Erythroblast (primary cell): ENCODE measurements at regions not wholly inside any gene's neighbourhood (a gene's known extent, or its start where the extent isn't known, plus 50 kb on each side); places are given as distances from the start of the nearest gene placed in this dataset.

Experiments
- DNase-seq, 2 experiments: peaks; one replicate each; lab custom pipeline; 2025; lab: John Stamatoyannopoulos, UW
- GATA1 ChIP-seq: IDR thresholded peaks from 2 replicates; pipeline ENCODE4 v1.6.1; 2011; ENCODE audit warnings: low read depth, mild to moderate bottlenecking, control low read depth, low read length, moderate library complexity
- POLR2A ChIP-seq: IDR thresholded peaks from 2 replicates; pipeline ENCODE4 v1.6.1; 2011; ENCODE audit warnings: mild to moderate bottlenecking, low read length

GRCh38 chr7:13057462-13058200 lies 370.2 kb downstream of the ARL4A start:
- DNase-seq, result no peak
- TF ChIP-seq GATA1 (no peak), POLR2A (no peak)

GRCh38 chr7:13060173-13060572 lies 372.7 kb downstream of the ARL4A start:
- no peak for DNase-seq
- TF ChIP-seq GATA1 (no peak), POLR2A (no peak)

DNA sequence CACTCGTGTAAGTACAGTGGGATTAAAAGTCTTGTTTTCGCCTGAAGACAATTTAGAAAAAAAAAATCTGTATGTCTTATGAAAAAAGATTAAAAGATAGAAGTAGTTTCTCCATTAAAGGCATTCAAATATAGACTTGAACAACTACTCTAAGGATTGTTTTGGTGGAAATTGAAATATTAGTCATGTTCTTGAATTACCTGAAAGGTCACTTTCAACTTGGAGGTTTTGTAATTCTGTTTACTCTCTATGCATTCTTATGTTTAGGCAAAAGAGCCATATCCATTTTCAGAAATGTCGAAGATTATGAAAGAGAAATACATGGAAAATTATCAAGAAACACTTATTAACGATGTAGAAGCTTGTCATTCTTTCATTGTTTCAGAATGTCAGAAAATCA lies 373.7 kb downstream of the ARL4A start:
- TF ChIP-seq GATA1 (no peak), POLR2A (no peak)
- DNase-seq, result no peak

- DNase-seq, result no peak
- TF ChIP-seq POLR2A, result no peak
- TF ChIP-seq GATA1, result no peak
Measured at GRCh38 chr7:13062631-13063030, 375.2 kb downstream of the ARL4A start.

DNA sequence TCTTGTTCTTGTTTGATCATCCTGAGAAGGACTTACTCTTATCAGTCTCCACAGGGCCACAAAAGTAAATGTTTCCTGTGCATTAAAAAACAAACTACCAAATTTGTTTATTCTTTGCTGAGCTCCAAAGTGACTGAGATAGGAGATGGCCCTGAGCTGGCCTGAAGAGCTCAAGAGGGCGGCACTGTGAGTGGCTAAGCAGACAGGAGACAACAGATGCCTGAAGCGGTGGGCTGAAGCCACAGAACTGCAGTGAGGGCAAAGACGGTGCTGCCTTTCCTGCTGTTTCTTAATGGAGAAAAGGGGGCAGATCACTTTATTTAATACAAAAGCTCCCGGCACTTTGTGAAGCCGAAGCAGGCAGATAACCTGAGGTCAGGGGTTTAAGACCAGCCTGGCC lies 379.6 kb downstream of the ARL4A start:
- DNase-seq, result no peak
- TF ChIP-seq GATA1, result no peak
- TF ChIP-seq POLR2A, result no peak

DNA sequence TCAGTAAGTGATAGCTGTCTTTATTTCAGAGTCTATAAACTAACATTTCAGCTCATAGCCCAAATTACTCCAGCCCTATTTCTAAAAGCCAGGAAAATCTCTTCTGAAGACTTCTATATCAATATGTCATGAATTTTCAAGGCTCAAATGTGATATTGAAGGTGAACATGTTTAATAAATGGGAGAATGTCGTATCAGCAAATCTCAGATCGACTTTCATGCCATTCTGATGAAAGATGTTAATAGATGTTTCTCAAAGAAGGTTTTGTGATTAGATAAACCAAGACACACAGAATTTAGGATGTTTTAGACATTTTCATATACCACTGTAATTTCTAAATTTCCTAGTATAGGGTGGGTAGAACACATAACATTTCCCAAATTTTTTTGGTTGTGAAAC lies 380.6 kb downstream of the ARL4A start:
- no peak for DNase-seq
- TF ChIP-seq GATA1, result no peak
- no peak for TF ChIP-seq POLR2A

- no peak for TF ChIP-seq POLR2A
- TF ChIP-seq GATA1, result no peak
- no peak for DNase-seq
Measured at GRCh38 chr7:13069841-13070240, 382.4 kb downstream of the ARL4A start.

DNA sequence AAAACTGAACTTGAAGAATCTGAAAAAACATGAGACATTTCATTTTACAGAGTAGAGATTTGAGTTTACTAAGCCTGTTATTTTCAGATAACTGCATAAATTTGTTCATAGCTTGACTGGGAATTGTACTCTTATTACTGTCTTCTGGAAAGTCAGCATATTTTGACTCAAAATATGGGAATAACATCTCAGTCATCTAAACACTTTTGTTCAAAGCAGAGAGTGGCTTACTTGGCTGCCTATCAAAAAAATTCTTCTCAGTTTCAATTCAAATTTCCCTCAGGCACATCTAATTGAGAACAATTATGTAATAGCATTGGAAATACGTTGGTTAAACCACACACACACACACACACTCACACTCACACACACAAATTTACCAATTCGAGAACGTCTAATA lies 384.6 kb downstream of the ARL4A start:
- TF ChIP-seq POLR2A, result no peak
- TF ChIP-seq GATA1, result no peak
- no peak for DNase-seq

- no peak for DNase-seq
- TF ChIP-seq POLR2A, result no peak
Measured at GRCh38 chr7:13077466-13077865, 390.0 kb downstream of the ARL4A start.

GRCh38 chr7:13078105-13078504 lies 390.7 kb downstream of the ARL4A start:
- no peak for DNase-seq
- no peak for TF ChIP-seq GATA1
- no peak for TF ChIP-seq POLR2A

- no peak for DNase-seq
- TF ChIP-seq GATA1 (no peak), POLR2A (no peak)
Measured at GRCh38 chr7:13090959-13091358, 403.5 kb downstream of the ARL4A start.

- DNase-seq, result peak in 1 of 2 experiments; percentile 5
- no peak for TF ChIP-seq POLR2A
- TF ChIP-seq GATA1, result no peak
Measured at GRCh38 chr7:13091974-13092707, 404.7 kb downstream of the ARL4A start.

- no peak for DNase-seq
- TF ChIP-seq GATA1 (no peak), POLR2A (no peak)
Measured at GRCh38 chr7:13092708-13093005, 405.2 kb downstream of the ARL4A start.

GRCh38 chr7:13093160-13093559 lies 405.7 kb downstream of the ARL4A start:
- DNase-seq, result no peak
- TF ChIP-seq GATA1 (no peak), POLR2A (no peak)

GRCh38 chr7:13097499-13097898 lies 410.1 kb downstream of the ARL4A start:
- DNase-seq, result no peak
- TF ChIP-seq GATA1, result no peak
- TF ChIP-seq POLR2A, result no peak
